ENCODE measurements at regions not wholly inside any gene's neighbourhood (a gene's known extent, or its start where the extent isn't known, plus 50 kb on each side); places are given as distances from the start of the nearest gene placed in this dataset.

DNA sequence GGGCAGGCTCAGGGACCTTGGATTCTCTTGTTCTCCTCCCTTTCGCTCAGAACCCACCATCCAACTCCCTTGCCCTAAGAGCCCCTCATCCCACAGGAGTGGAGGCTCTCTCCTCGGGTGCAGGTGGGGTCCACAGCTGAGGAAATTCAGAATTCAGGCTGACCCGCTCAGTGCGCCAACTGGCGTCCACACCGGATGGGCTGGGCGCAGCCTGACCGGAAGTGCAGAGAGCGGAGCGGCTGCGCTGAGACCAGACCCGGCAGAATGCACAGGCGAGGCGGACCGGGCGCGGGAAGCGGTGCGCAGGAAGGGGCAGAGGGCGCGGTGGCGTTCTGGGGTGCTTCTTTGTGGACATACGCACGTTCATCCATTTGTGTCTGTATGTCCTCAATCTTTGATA, 210.4 kb upstream of the NDN start:
- TF ChIP-seq, protein P1, sequence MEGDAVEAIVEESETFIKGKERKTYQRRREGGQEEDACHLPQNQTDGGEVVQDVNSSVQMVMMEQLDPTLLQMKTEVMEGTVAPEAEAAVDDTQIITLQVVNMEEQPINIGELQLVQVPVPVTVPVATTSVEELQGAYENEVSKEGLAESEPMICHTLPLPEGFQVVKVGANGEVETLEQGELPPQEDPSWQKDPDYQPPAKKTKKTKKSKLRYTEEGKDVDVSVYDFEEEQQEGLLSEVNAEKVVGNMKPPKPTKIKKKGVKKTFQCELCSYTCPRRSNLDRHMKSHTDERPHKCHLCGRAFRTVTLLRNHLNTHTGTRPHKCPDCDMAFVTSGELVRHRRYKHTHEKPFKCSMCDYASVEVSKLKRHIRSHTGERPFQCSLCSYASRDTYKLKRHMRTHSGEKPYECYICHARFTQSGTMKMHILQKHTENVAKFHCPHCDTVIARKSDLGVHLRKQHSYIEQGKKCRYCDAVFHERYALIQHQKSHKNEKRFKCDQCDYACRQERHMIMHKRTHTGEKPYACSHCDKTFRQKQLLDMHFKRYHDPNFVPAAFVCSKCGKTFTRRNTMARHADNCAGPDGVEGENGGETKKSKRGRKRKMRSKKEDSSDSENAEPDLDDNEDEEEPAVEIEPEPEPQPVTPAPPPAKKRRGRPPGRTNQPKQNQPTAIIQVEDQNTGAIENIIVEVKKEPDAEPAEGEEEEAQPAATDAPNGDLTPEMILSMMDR (conservative IDR thresholded peaks at IDR 0.05; ENCODE audit: low read depth, low read length) = no peak
- TF ChIP-seq EZH2 (IDR thresholded peaks at IDR 0.05; ENCODE audit: low read length, unreplicated experiment) (no peak), EZH2phosphoT487 (IDR thresholded peaks at IDR 0.05; ENCODE audit: borderline replicate concordance, low read length) (no peak)
